H1 (cell line): ENCODE measurements at regions not wholly inside any gene's neighbourhood (a gene's known extent, or its start where the extent isn't known, plus 50 kb on each side); places are given as distances from the start of the nearest gene placed in this dataset.

ENCODE experiments used
- CTCF ChIA-PET: fragments of 300-600 bp; sonication (Branson Sonifier 250); formaldehyde crosslinking; loops from one replicate; lab custom pipeline; 2021; ENCODE audit not compliant: partially characterized antibody; lab: Charles Lee
- POLR2A ChIA-PET: fragments of 300-600 bp; sonication (Branson Sonifier 250); formaldehyde crosslinking; loops from one replicate; lab custom pipeline; 2021; ENCODE audit warnings: inconsistent platforms; ENCODE audit not compliant: partially characterized antibody; lab: Charles Lee
- DNase-seq, 2 experiments: peaks; one replicate each; pipeline versions ENCODE4 v3.0.0 to v3.0.0-alpha.2; 2010 to 2022; ENCODE audit warnings: low spot score in 2 of 2, low read depth in 1 of 2, mixed read lengths in 1 of 2
- FAIRE-seq: peaks from 2 replicates; lab custom pipeline; 2011; peaks lifted over from hg19 to GRCh38; lab: Jason Lieb, UNC
- H2AFZ ChIP-seq: 2 replicates; pipeline ENCODE4 v1.8.1; 2012; ENCODE audit warnings: low read length, inconsistent platforms
- H2AK5ac ChIP-seq: 2 replicates; pipeline ENCODE4 v1.6.1; 2013; ENCODE audit warnings: low read depth, low read length
- H2BK120ac ChIP-seq: replicated peaks from 2 replicates; pipeline ENCODE3; 2013; ENCODE audit warnings: low read depth, low read length, inconsistent platforms
- H2BK12ac ChIP-seq: 2 replicates; pipeline ENCODE4 v1.6.1; 2013; ENCODE audit warnings: low read depth, low read length
- H2BK15ac ChIP-seq: 2 replicates; pipeline ENCODE4 v1.6.1; 2013; ENCODE audit warnings: low read length
- H2BK20ac ChIP-seq: 2 replicates; pipeline ENCODE4 v1.6.1; 2013; ENCODE audit warnings: low read length
- H2BK5ac ChIP-seq: 2 replicates; pipeline ENCODE4 v1.6.1; 2013; ENCODE audit warnings: low read depth, low read length
- H3K14ac ChIP-seq: 2 replicates; pipeline ENCODE4 v1.6.1; 2013; ENCODE audit warnings: inconsistent platforms; ENCODE audit not compliant: insufficient read length
- H3K18ac ChIP-seq: 2 replicates; pipeline ENCODE4 v1.6.1; 2013; ENCODE audit warnings: low read length; ENCODE audit errors: extremely low read depth
- H3K23ac ChIP-seq: 2 replicates; pipeline ENCODE4 v1.6.1; 2013; ENCODE audit warnings: inconsistent platforms; ENCODE audit not compliant: insufficient read length
- H3K23me2 ChIP-seq: 2 replicates; pipeline ENCODE4 v1.6.1; 2013; ENCODE audit warnings: low read depth, low read length
- H3K27ac ChIP-seq: 2 replicates; pipeline ENCODE4 v1.6.1; 2011; ENCODE audit warnings: low read depth, low read length, inconsistent platforms
- H3K27me3 ChIP-seq, 4 experiments: replicated peaks in 1 of 4; 1 replicate in 1 of 4; 2 replicates in 3 of 4; pipeline versions ENCODE4 v1.6.1 to v1.8.1; 2011 to 2013; ENCODE audit warnings: low read length in 3 of 4, mild to moderate bottlenecking in 3 of 4, inconsistent platforms in 2 of 4, mixed read lengths in 2 of 4, moderate library complexity in 1 of 4; ENCODE audit not compliant: control insufficient read depth in 3 of 4, insufficient read depth in 3 of 4; ENCODE audit errors: extremely low read depth in 1 of 4
- H3K36me3 ChIP-seq, 4 experiments: 2 replicates each; pipeline versions ENCODE4 v1.6.1 to v1.8.1; 2011 to 2013; ENCODE audit warnings: mild to moderate bottlenecking in 4 of 4, low read length in 3 of 4, moderate library complexity in 2 of 4, control low read depth in 1 of 4, inconsistent platforms in 1 of 4; ENCODE audit not compliant: insufficient read depth in 4 of 4, control insufficient read depth in 2 of 4
- H3K4ac ChIP-seq: replicated peaks from 2 replicates; pipeline ENCODE3; 2013; ENCODE audit warnings: low read length, low read depth, mixed read lengths, inconsistent platforms; ENCODE audit not compliant: insufficient read length
- H3K4me1 ChIP-seq, 4 experiments: replicated peaks in 1 of 4; 1 replicate in 1 of 4; 2 replicates in 3 of 4; pipeline versions ENCODE4 v1.6.1 to v1.8.1; 2011 to 2013; ENCODE audit warnings: low read length in 3 of 4, inconsistent platforms in 2 of 4, mixed read lengths in 1 of 4; ENCODE audit not compliant: insufficient read depth in 4 of 4, control insufficient read depth in 3 of 4
- H3K4me2 ChIP-seq, 2 experiments: 2 replicates each; pipeline versions ENCODE4 v1.6.1 to v1.8.1; 2011 to 2013; ENCODE audit warnings: low read depth in 2 of 2, low read length in 2 of 2, control low read depth in 1 of 2, inconsistent platforms in 1 of 2, mild to moderate bottlenecking in 1 of 2; ENCODE audit not compliant: insufficient read depth in 1 of 2
- H3K4me3 ChIP-seq, 4 experiments: fragments of 200-600, 300-600 bp in 1 of 4; sonication (generic), shearing (Covaris generic), sonication (Bioruptor Twin) in 1 of 4; 2 replicates each; pipeline versions ENCODE4 v1.5.1 to v1.8.1; 2011 to 2016; ENCODE audit warnings: low read length in 4 of 4, low read depth in 3 of 4, control low read depth in 2 of 4, inconsistent platforms in 2 of 4, mild to moderate bottlenecking in 2 of 4, mixed read lengths in 1 of 4, moderate library complexity in 1 of 4; ENCODE audit not compliant: insufficient read depth in 2 of 4; ENCODE audit errors: extremely low read depth in 1 of 4
- H3K56ac ChIP-seq: replicated peaks from 2 replicates; pipeline ENCODE3; 2013; ENCODE audit warnings: low read depth, mild to moderate bottlenecking, mixed read lengths, low read length, inconsistent platforms; ENCODE audit not compliant: insufficient read length
- H3K79me1 ChIP-seq: 2 replicates; pipeline ENCODE4 v1.6.1; 2013; ENCODE audit warnings: low read depth, low read length, control low read depth
- H3K79me2 ChIP-seq, 2 experiments: 2 replicates each; pipeline versions ENCODE4 v1.6.1 to v1.8.1; 2012 to 2013; ENCODE audit warnings: low read length in 2 of 2, mild to moderate bottlenecking in 2 of 2, inconsistent platforms in 1 of 2; ENCODE audit not compliant: insufficient read depth in 2 of 2, control insufficient read depth in 1 of 2
- H3K9ac ChIP-seq, 4 experiments: replicated peaks in 1 of 4; 1 replicate in 1 of 4; 2 replicates in 3 of 4; pipeline versions ENCODE4 v1.6.1 to v1.8.1; 2011 to 2013; ENCODE audit warnings: low read depth in 3 of 4, low read length in 3 of 4, control low read depth in 2 of 4, mild to moderate bottlenecking in 2 of 4, moderate library complexity in 2 of 4, inconsistent platforms in 1 of 4; ENCODE audit errors: extremely low read depth in 1 of 4
- H3K9me3 ChIP-seq, 2 experiments: 2 replicates each; pipeline versions ENCODE4 v1.6.1 to v1.8.1; 2012 to 2013; ENCODE audit warnings: mild to moderate bottlenecking in 2 of 2, moderate library complexity in 2 of 2, control low read depth in 1 of 2, inconsistent platforms in 1 of 2, low read depth in 1 of 2, low read length in 1 of 2, mixed read lengths in 1 of 2; ENCODE audit not compliant: insufficient read depth in 2 of 2
- H4K20me1 ChIP-seq, 2 experiments: replicated peaks in 1 of 2; 2 replicates each; pipeline versions ENCODE3 to v1.8.1; 2011 to 2013; ENCODE audit warnings: inconsistent platforms in 2 of 2, low read length in 2 of 2, mild to moderate bottlenecking in 1 of 2; ENCODE audit not compliant: insufficient read depth in 2 of 2, control insufficient read depth in 1 of 2
- H4K5ac ChIP-seq: 2 replicates; pipeline ENCODE4 v1.6.1; 2013; ENCODE audit warnings: low read length, low read depth, mixed read lengths, inconsistent platforms; ENCODE audit not compliant: insufficient read length
- H4K8ac ChIP-seq: 2 replicates; pipeline ENCODE4 v1.8.0; 2013; ENCODE audit warnings: mild to moderate bottlenecking, moderate library complexity, low read length, inconsistent platforms; ENCODE audit not compliant: insufficient read depth; ENCODE audit errors: extremely low read depth
- H4K91ac ChIP-seq: replicated peaks from 2 replicates; pipeline ENCODE3; 2013; ENCODE audit warnings: low read length, mixed read lengths, inconsistent platforms; ENCODE audit not compliant: insufficient read length
- CBX5 ChIP-seq: fragments of 300-800, 300-1000 bp; sonication (generic); IDR thresholded peaks from 2 replicates; pipeline ENCODE4 v1.7.1; 2016; ENCODE audit warnings: antibody characterized with exemption, low read length, low read depth
- CTCF ChIP-seq, 3 experiments: IDR thresholded peaks; 1 replicate in 2 of 3; 2 replicates in 1 of 3; pipeline versions ENCODE4 v1.5.1 to v1.6.1; 2011; ENCODE audit warnings: low read length in 3 of 3, mild to moderate bottlenecking in 3 of 3, inconsistent platforms in 2 of 3, low read depth in 1 of 3, moderate library complexity in 1 of 3; ENCODE audit not compliant: insufficient read depth in 1 of 3; ENCODE audit errors: control extremely low read depth in 1 of 3
- EP300 ChIP-seq, 2 experiments: IDR thresholded peaks; 1 replicate in 1 of 2; 2 replicates in 1 of 2; pipeline ENCODE4 v1.6.1; 2011 to 2012; ENCODE audit warnings: low read depth in 2 of 2, low read length in 2 of 2, mild to moderate bottlenecking in 2 of 2, borderline replicate concordance in 1 of 2, inconsistent platforms in 1 of 2, moderate library complexity in 1 of 2
- NRF1 ChIP-seq: IDR thresholded peaks from 2 replicates; pipeline ENCODE4 v1.6.1; 2011; ENCODE audit warnings: mild to moderate bottlenecking, low read depth, low read length, improper control_type of control experiment
- SUZ12 ChIP-seq: fragments of 200-600 bp; sonication (generic); IDR thresholded peaks from 2 replicates; pipeline ENCODE4 v1.6.1; 2012; ENCODE audit warnings: mild to moderate bottlenecking, inconsistent platforms, low read length, moderate library complexity, mixed read lengths
- TAF1 ChIP-seq: IDR thresholded peaks from 2 replicates; pipeline ENCODE4 v1.6.1; 2011; ENCODE audit warnings: mild to moderate bottlenecking, low read depth, low read length

GRCh38 chr6:147103694-147104093 lies 100.5 kb upstream of the STXBP5 start:
- CTCF ChIA-PET = no interaction called here
- H2BK12ac ChIP-seq = no peak overlapping the region

More at GRCh38 chr6:147103694-147104093, 100.5 kb upstream of the STXBP5 start:
- Histone ChIP-seq H3K4me3 (no peak overlapping the region), H3K9ac (no peak overlapping the region), H3K36me3 (no peaks in the 10 kb centered on the region), H2BK15ac (no peak overlapping the region), H4K20me1 (no peaks in the 10 kb centered on the region), H2AFZ (no peak overlapping the region), H2BK5ac (no peak overlapping the region), H3K4me2 (no peak overlapping the region), H4K8ac (no peak overlapping the region), H3K56ac (no peak overlapping the region), H2BK120ac (no peak overlapping the region), H3K27me3 (no peaks in the 10 kb centered on the region), H3K9me3 (no peaks in the 10 kb centered on the region), H3K4me1 (no peaks in the 10 kb centered on the region), H3K27ac (no peak overlapping the region), H3K14ac (no peak overlapping the region), H3K23me2 (no peaks in the 10 kb centered on the region), H3K79me2 (no peaks in the 10 kb centered on the region), H3K4ac (no peak overlapping the region), H3K79me1 (no peaks in the 10 kb centered on the region), H2BK20ac (no peak overlapping the region), H4K5ac (no peak overlapping the region), H2AK5ac (no peak overlapping the region), H4K91ac (no peak overlapping the region), H3K18ac (no peak overlapping the region), H3K23ac (no peak overlapping the region)
- FAIRE-seq (no peak), DNase-seq (no peak)
- no peak for TF ChIP-seq EP300 (IDR thresholded peaks at IDR 0.05; ENCODE audit: borderline replicate concordance in 1 of 2, low read depth in 2 of 2, low read length in 2 of 2)
- no peak for TF ChIP-seq CBX5
- no peak for TF ChIP-seq NRF1
- no peak for TF ChIP-seq CTCF (IDR thresholded peaks at IDR 0.05; ENCODE audit: control extremely low read depth in 1 of 3, insufficient read depth in 1 of 3, low read depth in 1 of 3, low read length in 3 of 3)
- TF ChIP-seq TAF1 = no peak
- no peak for TF ChIP-seq SUZ12
- POLR2A ChIA-PET = no interaction called here
